WERI-Rb-1 (cell line): ENCODE measurements at regions not wholly inside any gene's neighbourhood (a gene's known extent, or its start where the extent isn't known, plus 50 kb on each side); places are given as distances from the start of the nearest gene placed in this dataset.

Experiments
- DNase-seq: peaks from one replicate; pipeline ENCODE4 v3.0.0-alpha.2; 2020
- H3K27ac ChIP-seq: fragments of 250-450 bp; sonication (Bioruptor Pico); 2 replicates; pipeline ENCODE4 v1.5.1; 2020; ENCODE audit warnings: mild to moderate bottlenecking, moderate library complexity
- H3K27me3 ChIP-seq: fragments of 250-450 bp; sonication (Bioruptor Pico); 2 replicates; pipeline ENCODE4 v1.5.1; 2021; ENCODE audit warnings: mild to moderate bottlenecking, low read depth, moderate library complexity; ENCODE audit not compliant: insufficient read depth, severe bottlenecking
- H3K36me3 ChIP-seq: fragments of 250-450 bp; sonication (Bioruptor Pico); 2 replicates; pipeline ENCODE4 v1.5.1; 2020; ENCODE audit warnings: mild to moderate bottlenecking, moderate library complexity
- H3K4me3 ChIP-seq: 2 replicates; pipeline ENCODE4 v1.5.1; 2011; ENCODE audit warnings: low read depth, mild to moderate bottlenecking, control low read depth, low read length
- H3K9me3 ChIP-seq: fragments of 250-450 bp; sonication (Bioruptor Pico); 2 replicates; pipeline ENCODE4 v1.5.1; 2021; ENCODE audit warnings: mild to moderate bottlenecking, moderate library complexity; ENCODE audit not compliant: severe bottlenecking
- TF ChIP-seq, protein P1 (sequence below): IDR thresholded peaks from 2 replicates; pipeline ENCODE4 v1.5.1; 2011; ENCODE audit warnings: low read depth, mild to moderate bottlenecking, control low read depth, inconsistent platforms, low read length

DNA sequence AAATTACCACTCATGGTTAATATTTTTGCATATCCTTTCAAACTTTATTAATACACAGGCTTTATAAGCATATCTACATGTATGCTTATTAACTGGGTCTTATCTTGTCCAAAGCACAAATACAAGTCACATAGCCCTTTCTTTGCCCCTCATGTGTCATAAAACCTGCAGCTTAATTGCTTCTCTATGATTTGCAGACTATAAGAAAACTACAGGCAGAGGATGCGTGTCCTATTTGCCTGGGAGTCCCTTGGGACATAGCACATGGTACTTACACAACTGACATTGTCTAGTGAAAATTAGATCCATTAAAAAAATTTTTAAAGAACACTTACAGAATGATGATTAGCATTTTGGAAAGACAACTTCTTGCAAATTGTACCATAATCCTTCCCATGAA, 190.5 kb upstream of the PLEKHA5 start:
- H3K9me3 ChIP-seq, result no peaks in the 10 kb centered on the region
- no peaks in the 10 kb centered on the region for H3K36me3 ChIP-seq
- TF ChIP-seq, protein P1, sequence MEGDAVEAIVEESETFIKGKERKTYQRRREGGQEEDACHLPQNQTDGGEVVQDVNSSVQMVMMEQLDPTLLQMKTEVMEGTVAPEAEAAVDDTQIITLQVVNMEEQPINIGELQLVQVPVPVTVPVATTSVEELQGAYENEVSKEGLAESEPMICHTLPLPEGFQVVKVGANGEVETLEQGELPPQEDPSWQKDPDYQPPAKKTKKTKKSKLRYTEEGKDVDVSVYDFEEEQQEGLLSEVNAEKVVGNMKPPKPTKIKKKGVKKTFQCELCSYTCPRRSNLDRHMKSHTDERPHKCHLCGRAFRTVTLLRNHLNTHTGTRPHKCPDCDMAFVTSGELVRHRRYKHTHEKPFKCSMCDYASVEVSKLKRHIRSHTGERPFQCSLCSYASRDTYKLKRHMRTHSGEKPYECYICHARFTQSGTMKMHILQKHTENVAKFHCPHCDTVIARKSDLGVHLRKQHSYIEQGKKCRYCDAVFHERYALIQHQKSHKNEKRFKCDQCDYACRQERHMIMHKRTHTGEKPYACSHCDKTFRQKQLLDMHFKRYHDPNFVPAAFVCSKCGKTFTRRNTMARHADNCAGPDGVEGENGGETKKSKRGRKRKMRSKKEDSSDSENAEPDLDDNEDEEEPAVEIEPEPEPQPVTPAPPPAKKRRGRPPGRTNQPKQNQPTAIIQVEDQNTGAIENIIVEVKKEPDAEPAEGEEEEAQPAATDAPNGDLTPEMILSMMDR, result no peak
- H3K4me3 ChIP-seq, result no peak overlapping the region
- no peak for DNase-seq
- H3K27ac ChIP-seq, result no peak overlapping the region
- no peaks in the 10 kb centered on the region for H3K27me3 ChIP-seq

DNA sequence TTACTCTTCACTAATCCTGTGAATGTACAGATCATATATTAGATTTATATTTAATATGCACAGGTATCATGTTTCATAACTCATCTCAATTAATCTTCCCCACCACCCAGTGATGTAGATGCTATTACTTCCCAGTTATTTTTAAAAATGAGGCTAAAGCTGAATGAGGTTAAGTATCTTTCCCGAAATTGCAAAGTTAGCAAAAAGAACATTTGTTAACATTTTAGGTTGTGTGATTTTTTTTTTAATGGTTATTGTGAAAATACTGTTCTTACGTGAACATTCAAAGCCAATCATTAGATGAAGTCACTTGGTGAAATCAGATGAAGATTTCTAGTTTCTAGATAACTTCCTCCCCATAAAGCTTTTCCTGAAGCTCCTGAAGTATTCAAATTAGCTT, 186.9 kb upstream of the PLEKHA5 start:
- H3K9me3 ChIP-seq, result no peaks in the 10 kb centered on the region
- no peaks in the 10 kb centered on the region for H3K36me3 ChIP-seq
- no peak overlapping the region for H3K27ac ChIP-seq
- TF ChIP-seq, protein P1, result no peak
- no peak for DNase-seq
- no peaks in the 10 kb centered on the region for H3K27me3 ChIP-seq
- H3K4me3 ChIP-seq, result no peak overlapping the region

DNA sequence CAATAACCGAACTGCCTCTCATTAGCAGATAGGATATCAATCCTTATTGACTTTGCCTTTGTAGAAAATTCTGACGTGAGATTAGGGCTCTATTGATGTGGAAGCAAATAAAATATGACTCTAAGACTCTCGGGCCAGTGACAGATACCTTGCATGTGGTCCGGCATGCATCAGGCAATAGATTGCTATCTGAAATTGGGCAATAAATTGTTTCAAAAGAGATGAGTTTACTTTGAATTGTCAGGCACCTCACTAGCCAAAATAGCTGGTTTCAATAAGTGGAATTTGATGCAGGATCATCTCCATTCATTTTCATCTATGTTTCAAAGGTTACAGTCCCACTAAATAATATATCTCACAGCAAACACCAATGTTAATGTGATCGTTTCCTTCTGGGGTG, 186.3 kb upstream of the PLEKHA5 start:
- TF ChIP-seq, protein P1, result no peak
- Histone ChIP-seq H3K9me3 (no peaks in the 10 kb centered on the region), H3K27ac (no peak overlapping the region), H3K27me3 (no peaks in the 10 kb centered on the region), H3K36me3 (no peaks in the 10 kb centered on the region), H3K4me3 (no peak overlapping the region)
- no peak for DNase-seq

DNA sequence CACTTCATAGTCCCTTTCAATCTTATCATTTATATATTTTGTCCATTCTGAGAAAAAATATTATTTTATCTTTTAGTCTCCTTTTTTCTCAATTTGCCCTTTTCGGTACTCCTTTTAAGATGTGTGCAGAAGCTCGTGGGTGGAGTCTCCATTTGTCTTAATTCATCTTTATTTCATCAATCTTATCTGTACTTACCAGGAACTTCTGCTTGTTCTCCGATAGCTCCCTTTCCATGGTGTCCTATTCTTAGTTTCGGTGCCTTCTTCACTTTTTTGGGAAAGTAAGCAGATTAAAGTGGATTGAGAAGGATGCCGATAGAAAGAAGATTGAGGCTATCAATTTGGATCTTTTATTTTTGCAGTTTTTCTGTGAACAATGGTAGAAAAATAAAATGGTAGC, 183.4 kb upstream of the PLEKHA5 start:
- H3K27me3 ChIP-seq, result no peaks in the 10 kb centered on the region
- no peaks in the 10 kb centered on the region for H3K9me3 ChIP-seq
- no peak overlapping the region for H3K4me3 ChIP-seq
- no peak for DNase-seq
- TF ChIP-seq, protein P1, result no peak
- H3K36me3 ChIP-seq, result no peaks in the 10 kb centered on the region
- H3K27ac ChIP-seq, result no peak overlapping the region

DNA sequence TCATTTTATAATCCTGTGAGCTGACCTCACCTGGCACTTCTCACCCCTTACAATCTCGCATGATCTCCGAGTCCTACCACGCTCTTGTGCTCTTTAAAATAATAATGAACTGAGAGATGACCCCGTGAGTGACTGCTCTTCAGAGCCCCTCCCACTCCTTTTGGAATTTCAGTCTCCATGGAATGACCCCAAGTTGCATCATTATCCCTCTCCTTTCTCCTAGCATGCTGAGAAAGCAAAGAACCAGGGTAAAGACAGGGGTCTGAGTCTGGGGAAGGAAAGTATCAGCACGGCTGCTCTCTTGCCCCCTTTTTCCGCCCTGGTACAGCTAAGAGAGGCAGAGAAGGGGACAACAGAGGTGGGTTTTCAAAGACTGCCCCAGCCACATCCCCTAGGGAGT, 178.3 kb upstream of the PLEKHA5 start:
- Histone ChIP-seq H3K9me3 (no peaks in the 10 kb centered on the region), H3K4me3 (no peak overlapping the region), H3K36me3 (no peaks in the 10 kb centered on the region), H3K27me3 (no peaks in the 10 kb centered on the region), H3K27ac (no peak overlapping the region)
- DNase-seq, result no peak
- TF ChIP-seq, protein P1, result no peak

DNA sequence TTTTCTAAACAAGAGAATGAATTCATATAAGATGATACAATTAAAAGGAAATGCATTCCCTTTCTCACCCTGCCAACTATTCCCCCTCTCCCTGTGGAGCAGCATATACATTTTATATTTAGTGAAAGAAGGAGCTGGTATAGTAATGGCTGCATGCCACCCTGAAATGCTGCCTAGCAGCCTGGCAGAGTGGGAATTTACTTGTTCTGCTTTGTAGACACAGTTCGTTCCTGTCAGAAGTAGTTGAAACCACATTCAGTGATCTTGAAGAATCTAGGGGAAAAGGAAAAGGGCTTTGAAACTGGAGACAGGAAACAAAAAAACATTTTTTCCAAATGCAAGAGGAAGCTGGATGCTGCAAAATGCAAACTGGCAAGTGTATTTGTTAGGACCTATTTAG, 176.0 kb upstream of the PLEKHA5 start:
- no peaks in the 10 kb centered on the region for H3K9me3 ChIP-seq
- TF ChIP-seq, protein P1, result no peak

More for the DNA sequence above, 176.0 kb upstream of the PLEKHA5 start:
- Histone ChIP-seq H3K36me3 (no peaks in the 10 kb centered on the region), H3K27ac (no peak overlapping the region), H3K4me3 (no peak overlapping the region), H3K27me3 (no peaks in the 10 kb centered on the region)
- DNase-seq, result no peak
